Transverse colon (tissue), 4 donors: ENCODE measurements at regions not wholly inside any gene's neighbourhood (a gene's known extent, or its start where the extent isn't known, plus 50 kb on each side); places are given as distances from the start of the nearest gene placed in this dataset.

ENCODE experiments used
- DNase-seq: peaks from one replicate; pipeline ENCODE4 v3.0.0-alpha.2; 2019
- H3K27ac ChIP-seq, 4 donors: fragments of 200-600 bp; sonication (generic); 2 replicates each; pipeline ENCODE4 v1.5.1; 2016 to 2018; ENCODE audit warnings: inconsistent platforms in 4 of 4
- H3K27me3 ChIP-seq: fragments of 200-600 bp; sonication (generic); 2 replicates; pipeline ENCODE4 v1.5.1; 2017; ENCODE audit warnings: inconsistent platforms
- H3K36me3 ChIP-seq, 4 donors: fragments of 200-600 bp; sonication (generic); 2 replicates each; pipeline ENCODE4 v1.5.1; 2017 to 2019; ENCODE audit warnings: inconsistent platforms in 4 of 4
- H3K4me1 ChIP-seq, 4 donors: fragments of 200-600 bp; sonication (generic); 2 replicates each; pipeline ENCODE4 v1.5.1; 2017 to 2020; ENCODE audit warnings: inconsistent platforms in 4 of 4
- H3K4me3 ChIP-seq, 4 donors: fragments of 200-600 bp; sonication (generic); 1 replicate in 1 of 4; 2 replicates in 3 of 4; pipeline versions ENCODE4 v1.5.1 to v1.6.1; 2017 to 2019; ENCODE audit warnings: inconsistent platforms in 4 of 4
- H3K9me3 ChIP-seq, 2 donors: fragments of 200-600 bp; sonication (generic); 2 replicates each; pipeline ENCODE4 v1.5.1; 2017 to 2019; ENCODE audit warnings: inconsistent platforms in 2 of 2
- EP300 ChIP-seq: sonication (generic); formaldehyde crosslinking; IDR thresholded peaks from one replicate; pipeline ENCODE4 v1.6.1; 2017; ENCODE audit warnings: antibody characterized with exemption, low read depth
- POLR2A ChIP-seq: fragments of 450-650 bp; IDR thresholded peaks from one replicate; pipeline ENCODE4 v1.6.1; 2016; ENCODE audit warnings: antibody characterized with exemption, mild to moderate bottlenecking, moderate library complexity
- POLR2AphosphoS5 ChIP-seq, 3 donors: sonication (generic); formaldehyde crosslinking; IDR thresholded peaks; one replicate each; pipeline ENCODE4 v1.6.1; 2016; ENCODE audit warnings: antibody characterized with exemption in 3 of 3
- WGBS, 2 donors: methylation state at CpG; one replicate each; pipeline ENCODE4 v1.1.5; 2018; ENCODE audit warnings: low coverage in 1 of 2; 5-methylcytosine and 5-hydroxymethylcytosine counted together
- in situ Hi-C, 4 donors: fragments of 200-750 bp; cut with MboI; loops; one replicate each; pipeline versions ENCODE4 v1.15.0 to v1.15.1; 2017; ENCODE audit warnings: low sequenced_read_pairs in 3 of 4, low pct_ligation_motif_present in 1 of 4, low pct_unique_long_range_greater_than_20kb in 1 of 4
- intact Hi-C: fragments of 100-400 bp; cut with DNase I; formaldehyde crosslinking; loops from one replicate; pipeline ENCODE4 v1.15.1; 2023; ENCODE audit warnings: low total_unique reads
- TF ChIP-seq, protein P1 (sequence below), 5 experiments: fragments of 200-600 bp in 3 of 5; fragments of 450-650 bp in 2 of 5; sonication (generic) in 3 of 5; IDR thresholded peaks; 1 replicate in 2 of 5; 2 replicates in 3 of 5; pipeline ENCODE4 v1.5.1; 2016 to 2017; ENCODE audit warnings: antibody characterized with exemption in 5 of 5, inconsistent platforms in 3 of 5, mild to moderate bottlenecking in 2 of 5, moderate library complexity in 1 of 5

DNA sequence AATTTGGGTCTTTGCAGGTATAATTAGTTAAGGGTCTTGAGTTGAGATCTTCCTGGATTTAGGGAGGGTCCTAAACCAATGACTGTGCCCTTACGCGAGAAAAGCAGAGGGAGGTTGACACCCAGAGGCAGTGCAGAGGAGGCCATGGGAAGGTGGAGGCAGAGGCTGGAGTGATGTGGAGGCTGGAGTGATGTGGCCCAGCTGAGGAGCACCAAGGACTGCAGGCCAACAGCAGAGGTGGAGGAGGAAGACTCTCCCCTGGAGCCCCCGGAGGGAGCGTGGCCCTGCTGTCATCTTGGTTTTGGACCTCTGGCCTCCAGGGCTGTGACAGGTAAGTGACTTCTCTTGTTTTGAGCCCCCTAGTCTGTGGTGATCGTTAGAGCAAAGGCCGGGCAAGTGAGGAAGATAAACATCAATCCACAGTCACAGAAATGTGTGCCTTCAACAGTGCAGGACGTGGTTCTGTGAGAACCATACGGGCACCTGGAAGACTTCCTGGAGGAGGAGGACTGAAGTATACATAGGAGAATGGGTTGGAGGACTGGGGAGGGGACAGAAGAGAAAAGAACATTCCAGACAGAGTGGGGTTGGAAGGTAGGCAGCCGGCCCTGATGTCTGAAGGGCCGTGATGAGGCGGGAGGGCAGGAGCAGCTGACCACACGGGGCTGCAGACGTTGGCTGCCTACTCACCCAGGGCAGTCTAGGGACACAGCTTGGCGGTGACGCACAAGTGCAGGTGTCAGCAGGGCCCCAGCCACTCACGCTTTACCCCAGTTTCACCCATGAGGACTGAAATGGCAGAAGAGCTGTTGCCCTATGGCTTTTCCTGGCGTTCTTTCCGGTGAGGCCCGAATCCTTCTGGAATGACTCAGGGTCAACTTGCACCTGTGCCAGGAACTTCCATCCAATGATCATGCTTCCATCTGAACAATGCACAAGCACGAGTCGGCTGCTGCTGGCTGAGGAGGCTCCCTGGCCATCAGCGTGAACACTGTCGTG is 270.2 kb downstream of the CTTN start:
- Histone ChIP-seq H3K27me3 (peaks cover 4% of the 10 kb centered on the region), H3K27ac (no peak overlapping the region), H3K36me3 (no peaks in the 10 kb centered on the region), H3K4me1 (no peaks in the 10 kb centered on the region), H3K9me3 (no peaks in the 10 kb centered on the region), H3K4me3 (no peak overlapping the region)
- DNase-seq = no peak
- intact Hi-C loops = no loop called here
- in situ Hi-C loops = no loop called here
- TF ChIP-seq EP300 (no peak), POLR2AphosphoS5 (IDR thresholded peaks at IDR 0.05) (no peak), POLR2A (no peak)
- TF ChIP-seq, protein P1, sequence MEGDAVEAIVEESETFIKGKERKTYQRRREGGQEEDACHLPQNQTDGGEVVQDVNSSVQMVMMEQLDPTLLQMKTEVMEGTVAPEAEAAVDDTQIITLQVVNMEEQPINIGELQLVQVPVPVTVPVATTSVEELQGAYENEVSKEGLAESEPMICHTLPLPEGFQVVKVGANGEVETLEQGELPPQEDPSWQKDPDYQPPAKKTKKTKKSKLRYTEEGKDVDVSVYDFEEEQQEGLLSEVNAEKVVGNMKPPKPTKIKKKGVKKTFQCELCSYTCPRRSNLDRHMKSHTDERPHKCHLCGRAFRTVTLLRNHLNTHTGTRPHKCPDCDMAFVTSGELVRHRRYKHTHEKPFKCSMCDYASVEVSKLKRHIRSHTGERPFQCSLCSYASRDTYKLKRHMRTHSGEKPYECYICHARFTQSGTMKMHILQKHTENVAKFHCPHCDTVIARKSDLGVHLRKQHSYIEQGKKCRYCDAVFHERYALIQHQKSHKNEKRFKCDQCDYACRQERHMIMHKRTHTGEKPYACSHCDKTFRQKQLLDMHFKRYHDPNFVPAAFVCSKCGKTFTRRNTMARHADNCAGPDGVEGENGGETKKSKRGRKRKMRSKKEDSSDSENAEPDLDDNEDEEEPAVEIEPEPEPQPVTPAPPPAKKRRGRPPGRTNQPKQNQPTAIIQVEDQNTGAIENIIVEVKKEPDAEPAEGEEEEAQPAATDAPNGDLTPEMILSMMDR (IDR thresholded peaks at IDR 0.05) = no peak
- WGBS, 2 donors = 87 to 90% methylated on average over 2 to 23 of the region's 23 CpGs

DNA sequence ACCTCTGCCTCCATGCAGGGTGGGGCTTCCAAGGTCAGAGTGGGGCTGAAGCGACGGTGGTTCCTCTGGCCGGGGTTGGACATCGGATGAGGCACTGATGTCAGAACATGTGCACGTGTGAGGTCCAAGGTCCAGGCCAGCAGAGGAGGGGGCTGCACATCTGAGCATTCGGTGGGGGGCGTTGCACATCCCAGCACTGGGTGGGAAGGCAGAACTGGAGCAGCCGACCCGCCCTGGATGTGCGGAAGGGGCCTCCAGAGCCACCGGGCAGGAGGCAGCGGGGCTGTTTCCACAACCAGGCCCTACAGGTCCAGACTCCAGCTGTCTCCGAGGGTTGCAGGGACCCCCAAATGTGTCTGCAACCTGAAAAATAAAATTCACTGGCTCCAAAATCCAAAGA is 271.0 kb downstream of the CTTN start:
- intact Hi-C loops (no loop called here), in situ Hi-C loops (no loop called here)
- H3K27me3 ChIP-seq = no peaks in the 10 kb centered on the region
- no peaks in the 10 kb centered on the region for H3K4me1 ChIP-seq
- 89 to 96% methylated on average over 5 to 13 of the region's 13 CpGs for WGBS, 2 donors
- no peak for TF ChIP-seq POLR2AphosphoS5 (IDR thresholded peaks at IDR 0.05)
- TF ChIP-seq EP300 = no peak
- TF ChIP-seq, protein P1 (IDR thresholded peaks at IDR 0.05) = no peak
- TF ChIP-seq POLR2A = no peak
- no peak overlapping the region for H3K4me3 ChIP-seq
- DNase-seq = no peak
- no peaks in the 10 kb centered on the region for H3K9me3 ChIP-seq
- no peak overlapping the region for H3K27ac ChIP-seq
- H3K36me3 ChIP-seq = no peaks in the 10 kb centered on the region

DNA sequence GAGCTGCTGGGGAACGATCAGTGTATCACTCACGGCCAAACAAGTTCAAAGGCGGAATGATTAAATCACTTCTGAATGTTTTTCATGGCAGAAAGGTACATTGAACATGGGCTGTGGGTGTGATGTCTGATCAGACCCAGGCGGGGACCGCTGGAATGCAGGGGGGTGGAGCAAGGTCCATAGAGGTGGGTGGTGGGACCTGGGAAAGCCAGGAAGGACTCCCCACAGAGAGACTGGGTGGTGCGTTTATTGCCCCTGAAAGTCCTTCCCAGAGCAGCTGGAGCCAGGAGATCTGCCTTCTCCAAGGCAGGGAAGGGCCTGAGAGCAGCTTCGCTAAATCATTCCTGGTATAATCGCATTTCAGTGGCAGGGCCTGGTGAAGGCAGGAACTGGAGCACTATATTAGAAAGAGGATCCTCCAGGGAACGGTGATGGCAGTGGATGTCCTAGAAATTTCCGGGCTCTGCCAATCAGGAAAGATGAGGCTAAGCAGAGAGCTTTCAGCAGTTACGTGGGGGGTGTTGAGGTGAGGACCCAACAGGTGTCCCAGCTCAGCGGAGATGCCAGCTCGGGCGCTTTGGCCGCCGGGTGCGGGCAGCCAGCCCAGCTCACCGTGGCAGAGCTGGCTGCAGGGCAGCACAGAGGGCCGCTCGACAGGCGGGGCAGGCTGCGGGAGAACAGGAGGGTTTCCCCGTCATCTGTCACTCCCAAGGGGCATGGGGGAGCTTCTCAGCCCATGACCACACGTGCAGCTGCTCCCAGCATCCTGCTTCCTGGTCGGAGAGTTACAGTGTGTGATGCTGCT is 271.7 kb downstream of the CTTN start:
- H3K4me3 ChIP-seq = no peak overlapping the region
- H3K9me3 ChIP-seq = no peaks in the 10 kb centered on the region
- no peak overlapping the region for H3K27ac ChIP-seq
- H3K4me1 ChIP-seq = no peaks in the 10 kb centered on the region
- intact Hi-C loops = no loop called here
- H3K36me3 ChIP-seq = no peaks in the 10 kb centered on the region
- no peak for DNase-seq
- TF ChIP-seq, protein P1 (IDR thresholded peaks at IDR 0.05) = no peak
- TF ChIP-seq EP300 (no peak), POLR2AphosphoS5 (IDR thresholded peaks at IDR 0.05) (no peak), POLR2A (no peak)
- 84% methylated on average over 25 of the region's 25 CpGs; no CpG with 5 or more reads in 1 of the 2 donors for WGBS, 2 donors
- in situ Hi-C loops = no loop called here
- H3K27me3 ChIP-seq = no peaks in the 10 kb centered on the region

DNA sequence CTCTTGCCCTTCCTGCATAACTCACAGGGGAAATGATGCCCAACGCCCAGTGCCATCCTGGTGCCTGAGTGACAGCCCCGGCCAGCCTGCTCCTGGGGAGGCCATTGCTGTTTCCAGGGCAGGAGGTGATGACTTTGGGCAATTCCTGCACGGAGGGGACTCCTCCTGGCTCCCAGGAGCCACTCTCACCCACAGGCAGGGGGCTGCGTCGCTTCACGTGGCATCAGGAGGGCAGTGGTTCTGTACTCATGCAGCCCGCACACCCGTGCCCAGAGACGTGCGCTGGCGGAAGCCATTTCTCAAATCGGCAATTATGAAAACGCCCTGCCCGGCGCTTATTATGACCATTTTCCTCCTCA is 272.3 kb downstream of the CTTN start:
- H3K4me1 ChIP-seq = no peaks in the 10 kb centered on the region
- in situ Hi-C loops (no loop called here), intact Hi-C loops (no loop called here)
- no peaks in the 10 kb centered on the region for H3K9me3 ChIP-seq
- no peak for DNase-seq
- H3K27me3 ChIP-seq = no peaks in the 10 kb centered on the region
- H3K27ac ChIP-seq = no peak overlapping the region
- no peaks in the 10 kb centered on the region for H3K36me3 ChIP-seq
- H3K4me3 ChIP-seq = no peak overlapping the region
- 80 to 100% methylated on average over 2 to 14 of the region's 15 CpGs for WGBS, 2 donors
- TF ChIP-seq EP300 = no peak
- TF ChIP-seq, protein P1 (IDR thresholded peaks at IDR 0.05) = no peak
- TF ChIP-seq POLR2AphosphoS5 (IDR thresholded peaks at IDR 0.05) = no peak
- no peak for TF ChIP-seq POLR2A
